NCI-H446 treated with DMSO at 0.1 percent for 48 hours (cell line): ENCODE measurements at regions not wholly inside any gene's neighbourhood (a gene's known extent, or its start where the extent isn't known, plus 50 kb on each side); places are given as distances from the start of the nearest gene placed in this dataset.
A peak's percentile ranks its signal among the peaks of the same experiment; 100 is the strongest.
"Not testable (repeated sequence)": the region's sequence is repeated elsewhere in the genome, so short reads cannot be mapped to it uniquely, and the experiment has no call there.

Experiments
- DNase-seq: peaks from one replicate; lab custom pipeline; 2025; lab: John Stamatoyannopoulos, UW

DNA sequence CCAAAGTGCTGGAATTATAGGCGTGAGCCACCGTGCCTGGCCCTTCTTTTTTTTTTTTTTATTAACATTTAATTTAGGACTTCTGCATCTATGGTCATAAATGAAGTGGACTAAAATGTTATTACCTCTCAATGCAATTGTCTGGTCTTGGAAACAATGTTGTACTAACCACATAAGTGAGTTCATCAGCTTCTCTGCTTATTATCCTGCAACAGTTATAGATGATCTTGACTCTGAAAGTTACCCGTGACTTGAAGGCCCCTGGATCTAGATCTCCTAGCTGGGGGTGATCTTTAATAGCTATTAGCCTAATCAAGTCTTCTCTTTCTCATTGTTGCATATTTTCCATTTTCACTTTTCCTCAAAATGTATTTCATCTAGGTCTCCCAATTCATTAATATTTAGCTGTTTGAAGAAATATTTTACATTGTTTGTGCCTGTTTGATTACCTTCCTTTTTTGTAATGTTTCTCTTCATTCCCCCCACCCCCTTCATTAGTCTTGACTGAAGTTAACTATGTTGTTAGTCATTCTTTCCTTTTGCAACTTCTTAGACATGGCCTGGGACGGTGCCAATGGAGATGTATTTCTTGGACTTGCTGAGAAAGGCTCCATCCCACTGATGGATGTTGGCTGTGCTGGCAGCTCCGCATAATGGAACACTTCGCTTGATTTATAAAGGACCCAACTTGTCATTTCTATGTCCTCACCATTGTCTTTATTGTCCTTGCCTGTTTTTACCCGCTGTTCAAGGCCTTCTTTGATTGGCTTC is 141.6 kb upstream of the RIOK3 start:
- peak; percentile 19 for DNase-seq

DNA sequence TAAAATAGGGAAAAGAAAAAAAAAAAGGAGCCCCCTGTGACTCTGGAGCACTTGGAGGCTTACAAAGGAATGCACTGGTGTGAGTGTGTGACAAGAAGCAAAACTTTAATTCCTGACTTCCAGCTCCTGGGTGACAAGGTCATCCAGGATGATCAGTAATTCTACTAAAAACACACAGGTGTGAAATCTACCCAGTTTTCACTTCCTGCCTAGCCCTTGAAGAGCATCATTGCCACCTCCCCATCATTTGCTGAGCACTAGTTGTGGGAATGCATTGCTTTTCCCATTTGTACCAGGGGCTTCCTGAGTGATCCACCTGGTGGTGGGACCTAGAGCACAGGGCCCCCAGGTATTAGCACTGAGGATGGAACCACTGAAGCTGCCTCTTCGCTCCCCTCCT is 139.7 kb upstream of the RIOK3 start:
- DNase-seq: no peak

DNA sequence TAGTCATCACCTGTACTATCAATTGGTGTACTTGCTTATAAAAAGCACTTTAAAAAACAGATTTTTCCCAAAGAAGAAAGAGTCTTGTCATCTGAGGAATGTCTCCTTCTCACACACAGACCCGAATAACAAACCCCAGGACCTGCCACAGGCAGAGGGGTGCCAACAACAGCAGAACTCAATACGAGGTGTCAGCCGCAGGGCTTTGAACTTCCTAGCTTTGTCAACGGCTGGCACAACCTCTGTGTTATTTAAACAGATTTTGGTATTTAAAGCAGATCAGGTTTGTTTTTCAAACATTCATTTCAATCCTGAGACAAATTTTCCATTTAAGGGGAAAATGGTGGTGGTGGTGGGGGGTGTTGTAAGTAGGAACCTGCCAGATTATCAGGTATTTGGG is 138.4 kb upstream of the RIOK3 start:
- DNase-seq: no peak

DNA sequence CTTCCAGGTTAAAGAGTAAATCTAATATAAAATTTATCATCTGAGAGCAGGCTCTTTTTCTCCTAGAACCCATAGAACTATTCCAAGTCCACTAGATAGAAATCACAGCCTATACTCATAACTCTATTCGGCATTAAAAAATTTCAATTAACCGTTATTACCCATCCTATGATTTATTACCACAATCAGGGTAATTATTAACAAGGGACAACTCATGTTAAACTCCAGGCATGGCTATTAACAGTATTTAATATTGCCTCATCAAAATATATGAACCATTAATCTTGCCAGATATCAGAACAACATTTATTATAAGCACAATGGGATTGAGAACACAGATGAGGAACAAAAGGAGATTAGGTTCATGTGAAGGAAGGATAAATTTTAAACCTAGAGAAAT is 136.8 kb upstream of the RIOK3 start:
- no peak for DNase-seq

DNA sequence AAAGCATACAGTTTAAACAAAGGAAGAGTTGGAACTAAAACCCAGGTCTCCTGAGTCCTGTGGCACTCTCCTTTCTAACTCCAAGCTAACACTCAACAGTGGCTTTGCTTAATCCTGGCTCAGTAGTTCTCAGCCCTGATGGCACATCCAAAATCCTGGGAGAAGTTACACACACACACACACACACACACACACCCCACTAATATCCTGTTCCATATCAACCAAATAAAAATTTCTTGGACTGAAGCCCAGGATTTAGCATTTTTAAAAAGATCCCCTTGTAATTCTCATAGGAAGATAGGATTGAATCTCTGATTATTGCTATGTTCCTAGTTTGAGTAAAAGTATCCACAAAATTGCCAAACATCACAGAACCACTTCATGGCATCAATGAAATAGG is 136.1 kb upstream of the RIOK3 start:
- no peak for DNase-seq

DNA sequence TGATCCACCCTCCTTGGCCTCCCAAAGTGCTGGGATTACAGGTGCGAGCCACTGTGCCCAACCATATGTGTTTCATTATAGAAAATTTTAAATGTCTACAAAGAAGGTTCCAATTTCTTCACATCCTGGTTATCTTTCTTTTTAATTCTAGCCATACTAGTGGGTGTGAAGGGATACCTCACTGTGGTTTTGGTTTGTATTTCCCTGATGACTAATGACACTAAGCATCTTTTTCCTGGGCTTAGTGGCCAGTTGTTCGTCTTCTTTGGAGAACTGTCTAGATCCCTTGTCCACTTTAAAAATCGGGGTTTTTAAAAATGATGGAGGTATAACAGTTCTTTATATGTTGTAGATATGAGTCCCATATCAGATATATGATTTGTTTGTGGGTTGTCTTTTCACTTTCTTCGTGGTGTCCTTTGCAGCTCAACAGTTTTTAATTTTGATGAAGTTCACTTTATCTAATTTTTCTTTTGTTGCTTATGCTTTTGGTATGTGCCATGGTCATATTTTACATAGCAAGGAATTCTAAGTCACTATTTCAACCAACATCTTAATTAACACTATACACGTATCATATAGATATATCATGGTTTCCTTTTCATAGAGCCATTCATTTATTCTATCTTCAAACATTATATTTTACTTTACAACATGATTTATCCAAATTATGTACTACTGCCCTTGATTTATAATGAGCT is 135.0 kb upstream of the RIOK3 start:
- no peak for DNase-seq

DNA sequence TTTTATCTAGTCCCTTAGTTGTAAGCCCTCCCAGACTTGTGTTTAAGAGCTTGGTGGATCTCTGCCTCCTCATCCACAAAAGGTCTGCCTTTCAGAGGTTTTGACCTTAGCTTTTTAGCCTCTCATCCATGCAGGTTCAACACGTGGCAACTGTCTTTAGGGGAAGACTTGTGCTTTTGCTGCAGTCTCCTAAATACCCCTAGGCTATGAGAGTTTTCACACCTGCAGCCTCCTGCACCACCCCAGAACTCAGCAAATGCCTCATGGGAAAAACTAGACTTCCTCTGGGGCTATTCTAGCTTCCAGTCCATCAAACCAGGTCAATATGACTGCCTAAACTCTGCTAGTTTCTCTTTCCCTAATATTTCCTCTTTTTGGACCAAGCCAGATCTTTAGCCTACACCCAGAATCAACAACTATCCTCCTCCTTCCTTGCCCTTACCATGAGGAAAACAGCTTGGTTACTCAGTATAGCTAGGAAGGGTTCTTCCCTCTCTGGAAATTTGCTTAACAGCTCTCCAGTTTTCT is 132.3 kb upstream of the RIOK3 start:
- no peak for DNase-seq

DNA sequence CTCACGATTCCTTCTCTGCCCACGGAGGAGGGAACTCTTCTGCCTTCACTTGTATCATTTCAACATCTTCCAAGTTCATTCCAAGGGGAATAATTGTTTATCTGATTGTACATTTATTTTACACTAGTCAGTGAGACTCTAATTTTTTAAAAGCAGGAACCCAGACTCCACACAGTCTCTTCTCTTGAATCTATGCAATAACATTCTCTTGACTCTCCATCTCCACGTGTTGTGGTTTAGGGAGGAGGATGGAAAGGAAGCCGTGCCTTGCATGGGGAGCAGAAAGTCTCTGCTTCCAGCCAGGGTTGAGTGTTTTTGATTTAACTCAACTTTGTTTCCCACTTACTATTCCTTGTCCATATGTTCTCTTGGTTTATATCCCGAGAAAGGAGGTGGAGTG is 131.1 kb upstream of the RIOK3 start:
- no peak for DNase-seq

DNA sequence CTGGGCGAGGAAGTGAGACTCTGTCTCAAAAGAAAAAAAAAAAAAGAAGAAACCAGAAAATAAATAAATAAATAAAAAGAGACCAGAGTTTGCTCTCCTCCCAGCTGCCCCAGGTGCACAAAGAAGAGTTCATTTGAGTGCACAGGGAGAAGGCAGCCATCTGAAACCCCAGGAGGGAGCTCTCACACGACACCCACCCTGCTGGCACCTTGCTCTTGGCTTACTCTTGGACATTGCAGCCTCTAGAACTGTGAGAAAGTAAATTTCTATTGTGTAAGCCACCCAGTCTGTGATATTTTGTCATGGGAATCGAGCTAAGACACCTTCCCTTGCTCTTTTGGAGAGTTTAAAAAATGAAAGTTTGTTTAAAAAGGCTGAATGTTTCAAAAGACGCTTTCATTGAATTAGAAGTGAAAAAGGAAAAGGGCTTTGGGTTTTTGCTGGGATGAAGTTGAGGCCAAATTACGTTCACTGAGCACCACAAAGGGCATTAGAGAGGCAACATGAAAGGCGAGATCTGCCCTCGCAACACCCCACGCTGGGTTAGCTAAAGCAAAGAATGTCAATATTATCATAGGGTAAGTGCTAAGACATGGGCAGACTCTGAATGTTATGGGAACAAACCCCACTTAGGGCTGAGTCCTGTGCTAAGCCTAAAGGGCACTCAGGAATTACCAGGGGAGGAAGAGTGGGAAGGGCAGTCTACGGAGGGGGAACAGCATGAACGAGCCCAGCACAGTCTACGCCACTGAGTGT is 128.9 kb upstream of the RIOK3 start:
- DNase-seq: no peak

DNA sequence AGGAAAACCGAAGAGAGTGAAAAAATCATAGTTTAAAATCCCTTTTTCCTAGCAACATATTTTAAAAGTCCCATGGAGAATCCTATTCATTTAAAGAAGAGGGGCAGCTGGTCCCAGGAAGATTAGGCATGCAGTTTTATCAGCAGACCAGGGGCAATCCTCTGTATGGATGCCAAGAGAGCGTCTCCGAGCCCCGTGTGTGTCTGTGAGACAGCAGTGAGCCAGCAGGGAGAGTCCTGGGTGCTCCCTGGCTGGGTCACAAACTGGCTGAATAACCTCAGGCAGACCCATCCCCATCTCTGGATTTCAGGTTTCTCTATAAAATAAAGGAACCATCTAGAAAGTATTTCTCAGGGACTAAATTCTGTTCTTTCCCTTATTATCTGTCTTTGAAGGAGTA is 128.2 kb upstream of the RIOK3 start:
- DNase-seq: no peak

DNA sequence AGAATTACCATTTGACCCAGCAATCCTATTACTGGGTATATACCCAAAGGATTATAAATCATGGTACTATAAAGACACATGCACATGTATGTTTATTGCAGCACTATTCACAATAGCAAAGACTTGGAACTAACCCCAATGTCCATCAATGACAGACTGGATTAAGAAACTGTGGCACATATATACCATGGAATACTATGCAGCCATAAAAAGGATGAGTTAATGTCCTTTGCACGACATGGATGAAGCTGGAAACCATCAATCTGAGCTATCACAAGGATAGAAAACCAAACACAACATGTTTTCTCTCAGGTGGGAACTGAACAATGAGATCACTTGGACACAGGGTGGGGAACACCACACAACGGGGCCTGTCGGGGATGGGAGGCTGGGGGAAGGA is 123.4 kb upstream of the RIOK3 start:
- DNase-seq: not testable (repeated sequence)

DNA sequence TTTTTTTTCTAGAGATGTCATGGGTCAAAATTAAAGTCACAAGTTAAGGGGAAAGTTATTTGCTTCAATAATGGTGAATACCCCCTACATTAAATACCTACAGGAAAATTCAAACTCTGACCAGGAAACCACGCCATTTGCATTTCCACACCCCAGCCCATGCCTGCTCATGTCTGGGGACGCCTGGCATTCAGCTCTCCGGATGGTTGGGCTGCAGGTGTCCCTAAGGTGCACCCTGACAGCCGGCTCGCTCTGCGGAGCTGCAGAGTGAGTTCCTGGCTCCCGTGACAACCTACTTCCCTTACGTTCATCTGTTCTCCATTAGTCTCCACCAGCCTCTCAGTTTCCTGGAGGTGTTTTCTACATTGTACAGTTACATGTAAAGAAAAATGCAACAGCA is 122.7 kb upstream of the RIOK3 start:
- no peak for DNase-seq

DNA sequence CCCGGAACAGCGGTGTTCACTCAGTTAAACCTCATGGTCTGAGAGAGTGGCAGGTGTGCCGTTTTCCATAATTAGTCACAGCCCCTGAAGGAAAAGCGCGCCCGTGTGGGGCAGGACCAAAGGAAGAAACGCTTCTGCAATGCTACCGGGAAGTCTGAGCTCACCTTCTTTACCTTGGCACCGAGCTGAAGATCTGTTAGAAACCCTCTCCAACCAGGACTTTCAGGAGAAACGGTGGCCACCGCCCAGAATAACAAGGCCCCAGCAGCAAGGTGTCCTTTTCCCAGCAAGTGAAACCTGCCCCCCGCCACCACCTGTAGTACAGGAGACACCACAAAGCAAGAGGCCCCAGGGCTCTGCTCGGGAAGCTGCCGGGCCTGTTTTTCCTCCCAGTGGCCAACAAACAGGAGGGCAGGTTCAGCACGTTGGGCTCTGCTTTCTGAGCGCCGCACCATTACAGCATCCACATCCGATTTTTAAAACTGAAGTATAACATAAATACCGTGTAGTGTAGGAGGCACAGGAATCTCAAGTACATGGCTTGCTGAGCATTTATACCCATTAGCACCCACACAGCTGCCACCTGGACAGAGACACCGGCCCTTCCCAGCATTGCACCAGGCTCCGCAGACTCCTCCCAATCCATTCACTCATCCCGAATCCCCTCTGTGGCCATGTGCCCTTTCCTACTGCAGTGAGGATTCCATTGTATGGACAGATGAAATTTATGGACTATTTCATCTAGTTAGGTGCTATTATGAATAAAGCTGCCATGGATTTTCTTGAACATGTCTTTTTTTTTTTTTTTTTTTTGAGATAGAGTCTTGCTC is 121.8 kb upstream of the RIOK3 start:
- DNase-seq: no peak

DNA sequence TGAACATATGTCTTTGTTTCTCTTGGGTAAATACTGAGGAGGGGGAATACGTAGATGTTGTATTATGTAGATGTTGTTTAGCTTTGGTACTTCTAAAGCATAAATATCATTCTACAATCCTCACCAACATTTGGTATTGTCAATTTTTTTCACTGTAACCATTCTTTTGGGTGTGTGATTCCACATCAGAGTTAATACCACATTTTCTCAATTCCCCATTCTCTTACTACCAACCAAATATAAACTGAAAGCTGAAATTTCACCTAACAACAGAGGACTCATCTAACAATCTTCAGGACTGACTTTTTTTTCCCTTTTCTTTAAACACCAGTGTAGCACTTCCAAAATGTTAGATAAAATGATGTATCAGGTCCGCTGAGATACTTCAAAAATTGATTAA is 120.7 kb upstream of the RIOK3 start:
- DNase-seq: no peak

DNA sequence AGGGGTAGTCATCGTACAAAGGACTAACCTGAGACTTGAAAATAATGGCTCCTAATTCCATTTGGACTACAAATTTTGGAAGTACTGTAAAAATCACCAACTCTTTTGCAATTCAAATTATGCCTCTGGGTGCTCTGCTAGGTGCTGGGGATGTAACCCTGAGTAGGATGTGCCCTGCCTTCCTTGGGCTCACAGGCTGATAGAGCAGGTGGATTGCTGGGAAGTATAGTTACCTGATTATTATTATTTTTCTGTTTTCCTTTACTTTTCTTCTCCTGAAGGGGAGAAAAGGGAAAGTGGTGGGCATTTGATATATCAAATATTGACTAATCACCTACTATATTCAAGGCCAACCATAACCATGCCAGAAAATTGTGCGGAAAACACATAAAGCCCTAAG is 119.3 kb upstream of the RIOK3 start:
- no peak for DNase-seq

DNA sequence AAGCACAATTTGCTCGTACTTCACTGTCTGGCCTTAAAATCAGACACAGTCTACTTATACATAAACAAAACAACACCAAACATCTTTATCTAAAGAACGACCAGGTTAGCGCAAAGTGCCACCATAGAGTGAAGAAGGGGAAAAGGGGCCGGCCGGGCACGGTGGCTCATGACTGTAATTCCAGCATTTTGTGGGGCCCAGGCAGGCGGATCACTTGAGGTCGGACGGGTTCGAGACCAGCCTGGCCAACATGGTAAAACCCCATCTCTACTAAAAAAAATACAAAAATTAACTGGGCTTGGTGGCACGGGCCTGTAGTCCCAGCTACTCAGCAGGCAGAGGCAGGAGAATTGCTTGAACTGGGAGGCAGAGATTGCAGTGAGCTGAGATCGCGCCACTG is 118.5 kb upstream of the RIOK3 start:
- DNase-seq: no peak

DNA sequence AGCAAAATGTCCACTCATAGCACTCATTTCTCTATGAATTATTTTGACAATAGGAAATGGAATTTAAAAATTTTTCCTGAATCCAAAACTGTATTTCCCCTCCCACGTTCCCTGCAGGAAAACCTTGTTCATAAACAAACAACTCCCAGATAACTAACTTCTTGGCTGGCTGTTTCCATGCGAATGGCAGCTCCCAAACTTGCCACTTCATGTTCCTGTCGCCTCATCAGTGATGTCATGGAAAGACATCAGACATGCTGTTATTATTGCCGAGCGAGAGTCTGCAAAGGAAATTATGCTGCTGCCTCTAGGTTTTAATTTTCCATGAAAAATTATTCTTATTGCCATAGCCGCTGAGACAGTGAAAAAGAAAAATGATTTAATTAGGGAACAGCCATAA is 117.0 kb upstream of the RIOK3 start:
- no peak for DNase-seq

DNA sequence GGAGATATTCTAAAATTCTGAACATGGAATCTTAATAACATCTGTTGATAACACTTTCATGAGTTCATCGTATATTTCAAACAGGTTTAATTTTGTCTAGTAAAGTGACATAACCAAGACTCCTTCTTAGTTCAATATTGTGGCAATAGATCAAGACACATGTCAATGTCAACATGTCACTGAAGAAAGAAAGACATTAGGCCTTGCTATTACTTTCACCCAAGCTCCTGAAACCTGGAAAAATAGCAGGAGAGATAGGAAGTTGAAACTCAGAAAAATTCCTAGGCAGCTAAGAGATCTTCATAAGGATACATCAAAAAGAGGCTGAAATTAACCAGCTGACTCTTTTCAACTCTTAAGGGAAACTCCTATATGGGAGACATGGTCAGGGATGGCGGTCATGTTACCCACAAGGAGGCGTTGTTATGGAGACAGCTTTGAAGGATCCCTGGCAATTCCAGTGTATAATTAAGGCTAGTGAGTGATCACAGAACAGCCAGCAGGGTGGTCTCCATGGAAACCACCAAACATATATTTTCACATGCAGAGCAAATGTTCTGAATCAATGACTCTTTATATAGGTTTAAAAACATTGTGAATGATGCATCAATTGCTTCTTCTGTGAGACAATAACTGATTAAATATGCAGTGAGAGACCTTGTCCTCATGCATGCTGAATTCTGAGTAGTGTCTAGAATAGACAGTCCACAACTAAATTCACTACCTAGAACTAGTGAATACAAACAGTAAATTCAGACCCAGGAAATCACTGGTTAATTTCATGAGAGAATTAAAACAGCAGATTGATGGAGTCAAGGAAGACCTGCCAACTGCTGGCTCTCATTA is 115.3 kb upstream of the RIOK3 start:
- peak; percentile 35 for DNase-seq

DNA sequence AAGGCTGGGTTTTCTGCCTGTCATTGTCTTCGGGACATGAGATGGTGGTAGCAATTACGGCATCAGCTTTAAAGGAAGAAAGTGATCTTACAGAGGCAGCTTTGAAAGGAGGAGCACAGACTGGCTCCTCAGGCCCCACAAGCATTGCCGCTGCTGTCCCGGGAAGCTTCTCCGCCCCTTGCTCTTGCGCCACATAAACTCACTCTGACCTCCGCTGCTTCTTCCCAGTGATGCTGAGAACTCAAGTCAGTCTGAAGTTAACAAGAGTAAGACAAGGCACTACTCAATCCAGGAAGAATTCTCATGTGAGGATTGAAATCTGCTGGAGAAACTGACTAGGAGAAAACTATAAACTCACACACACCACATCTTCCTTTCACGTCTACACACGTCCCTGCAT is 112.4 kb upstream of the RIOK3 start:
- DNase-seq: no peak

DNA sequence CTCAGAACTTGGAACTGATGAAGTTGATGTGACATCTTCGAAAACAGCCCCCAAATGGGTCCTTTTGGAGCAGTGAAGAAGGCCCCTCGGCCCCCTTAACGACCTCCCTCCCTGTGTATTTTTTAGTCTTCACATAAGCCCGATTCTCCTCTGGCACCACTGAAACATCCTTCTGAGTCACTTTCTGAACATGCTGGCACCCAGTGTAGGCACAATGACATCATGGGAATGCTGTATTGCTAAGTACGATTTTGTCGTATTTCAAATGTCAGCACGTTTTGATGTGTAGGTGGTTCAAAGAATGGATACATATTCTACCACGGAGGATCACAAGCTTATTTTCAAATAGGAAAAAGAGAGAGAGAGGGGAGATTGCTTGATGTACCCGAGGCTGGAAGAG is 111.7 kb upstream of the RIOK3 start:
- DNase-seq: no peak

DNA sequence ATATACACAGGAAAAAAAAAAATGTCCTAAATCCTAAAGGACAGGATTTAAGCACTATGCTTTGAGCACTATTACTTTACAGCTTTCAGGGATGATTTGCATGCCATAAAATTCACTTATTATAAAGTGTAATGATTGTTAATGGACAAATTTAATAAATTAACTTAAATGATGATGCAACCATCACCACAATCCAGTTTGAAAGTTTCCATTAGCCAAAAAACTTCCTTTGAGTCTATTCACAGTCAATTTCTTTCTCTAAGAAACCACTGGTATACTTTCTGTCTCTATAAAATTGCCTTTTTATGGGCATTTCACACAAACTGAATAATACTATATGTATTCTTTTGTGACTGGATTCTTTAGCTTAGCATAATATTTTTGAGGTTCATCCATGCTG is 111.1 kb upstream of the RIOK3 start:
- no peak for DNase-seq
